ENCODE measurements at regions not wholly inside any gene's neighbourhood (a gene's known extent, or its start where the extent isn't known, plus 50 kb on each side); places are given as distances from the start of the nearest gene placed in this dataset.

GRCh38 chr9:115286411-115286810 lies 168.5 kb upstream of the TNC start:
- ATAC-seq (no peak), DNase-seq (no peak)
- no peak overlapping the region for H3K27ac Mint-ChIP-seq
- Histone ChIP-seq H3K27me3 (ENCODE audit: control insufficient read depth, insufficient read depth, low read length) (no peaks in the 10 kb centered on the region), H3K9me3 (ENCODE audit: control insufficient read depth, insufficient read depth, low read length) (no peaks in the 10 kb centered on the region), H3K36me3 (ENCODE audit: control insufficient read depth, insufficient read depth, low read length) (no peaks in the 10 kb centered on the region), H3K27ac (ENCODE audit: low read length) (no peak overlapping the region), H3K4me1 (ENCODE audit: control insufficient read depth, insufficient read depth, low read length) (no peaks in the 10 kb centered on the region), H3K4me3 (ENCODE audit: low read length) (no peak overlapping the region)
- intact Hi-C loops (cut with micrococcal nuclease), result no loop called here
- H3K4me1 Mint-ChIP-seq, result no peaks in the 10 kb centered on the region
- no peak overlapping the region for H3K4me3 Mint-ChIP-seq
- H3K9me3 Mint-ChIP-seq, result peaks cover 0 to 4% of the 10 kb centered on the region in 2 donors
- TF ChIP-seq CTCF (IDR thresholded peaks at IDR 0.05), result no peak
- H3K36me3 Mint-ChIP-seq, result no peaks in the 10 kb centered on the region
- no peaks in the 10 kb centered on the region for H3K27me3 Mint-ChIP-seq (ENCODE audit: low read depth in 2 of 2)
- 82% methylated on average over 1 of the region's 1 CpG for WGBS (ENCODE audit: insufficient coverage)

- H3K4me1 Mint-ChIP-seq, result no peaks in the 10 kb centered on the region
Measured at GRCh38 chr9:115289757-115290208, 171.8 kb upstream of the TNC start.

GRCh38 chr9:115291841-115292240 lies 173.9 kb upstream of the TNC start:
- WGBS (ENCODE audit: insufficient coverage), result 100% methylated on average over 1 of the region's 3 CpGs
- ATAC-seq (no peak), DNase-seq (no peak)
- Histone ChIP-seq H3K27me3 (ENCODE audit: control insufficient read depth, insufficient read depth, low read length) (no peaks in the 10 kb centered on the region), H3K27ac (ENCODE audit: low read length) (no peak overlapping the region), H3K36me3 (ENCODE audit: control insufficient read depth, insufficient read depth, low read length) (no peaks in the 10 kb centered on the region), H3K4me3 (ENCODE audit: low read length) (no peak overlapping the region), H3K4me1 (ENCODE audit: control insufficient read depth, insufficient read depth, low read length) (no peaks in the 10 kb centered on the region), H3K9me3 (ENCODE audit: control insufficient read depth, insufficient read depth, low read length) (no peaks in the 10 kb centered on the region)
- TF ChIP-seq CTCF (IDR thresholded peaks at IDR 0.05), result no peak
- intact Hi-C loops (cut with micrococcal nuclease), result no loop called here
- no peaks in the 10 kb centered on the region for H3K36me3 Mint-ChIP-seq
- no peak overlapping the region for H3K27ac Mint-ChIP-seq
- no peak overlapping the region for H3K4me3 Mint-ChIP-seq
- H3K27me3 Mint-ChIP-seq (ENCODE audit: low read depth in 2 of 2), result no peaks in the 10 kb centered on the region
- H3K4me1 Mint-ChIP-seq, result no peaks in the 10 kb centered on the region
- H3K9me3 Mint-ChIP-seq, result peaks cover 0 to 4% of the 10 kb centered on the region in 2 donors

More at GRCh38 chr9:115289757-115290208, 171.8 kb upstream of the TNC start:
- Histone ChIP-seq H3K27ac (ENCODE audit: low read length) (no peak overlapping the region), H3K36me3 (ENCODE audit: control insufficient read depth, insufficient read depth, low read length) (no peaks in the 10 kb centered on the region), H3K9me3 (ENCODE audit: control insufficient read depth, insufficient read depth, low read length) (no peaks in the 10 kb centered on the region), H3K4me1 (ENCODE audit: control insufficient read depth, insufficient read depth, low read length) (no peaks in the 10 kb centered on the region), H3K27me3 (ENCODE audit: control insufficient read depth, insufficient read depth, low read length) (no peaks in the 10 kb centered on the region), H3K4me3 (ENCODE audit: low read length) (no peak overlapping the region)
- no peak for DNase-seq
- 100% methylated on average over 1 of the region's 1 CpG for WGBS (ENCODE audit: insufficient coverage)
- intact Hi-C loops (cut with micrococcal nuclease), result no loop called here
- no peak for TF ChIP-seq CTCF (IDR thresholded peaks at IDR 0.05)
- no peak for ATAC-seq
- peaks cover 0 to 4% of the 10 kb centered on the region in 2 donors for H3K9me3 Mint-ChIP-seq
- H3K27ac Mint-ChIP-seq, result no peak overlapping the region
- H3K36me3 Mint-ChIP-seq, result no peaks in the 10 kb centered on the region
- no peaks in the 10 kb centered on the region for H3K27me3 Mint-ChIP-seq (ENCODE audit: low read depth in 2 of 2)
- H3K4me3 Mint-ChIP-seq, result no peak overlapping the region

GRCh38 chr9:115292584-115293279 lies 174.8 kb upstream of the TNC start:
- WGBS (ENCODE audit: insufficient coverage), result 89% methylated on average over 1 of the region's 4 CpGs
- no peak for TF ChIP-seq CTCF (IDR thresholded peaks at IDR 0.05)

More at GRCh38 chr9:115292584-115293279, 174.8 kb upstream of the TNC start:
- Mint-ChIP-seq H3K4me1 (no peaks in the 10 kb centered on the region), H3K9me3 (peaks cover 0 to 4% of the 10 kb centered on the region in 2 donors), H3K4me3 (no peak overlapping the region), H3K36me3 (no peaks in the 10 kb centered on the region), H3K27ac (no peak overlapping the region), H3K27me3 (ENCODE audit: low read depth in 2 of 2) (no peaks in the 10 kb centered on the region)
- no peak for DNase-seq
- no peak overlapping the region for H3K27ac ChIP-seq (ENCODE audit: low read length)
- ATAC-seq, result no peak
- H3K4me3 ChIP-seq (ENCODE audit: low read length), result no peak overlapping the region
- intact Hi-C loops (cut with micrococcal nuclease), result no loop called here
- no peaks in the 10 kb centered on the region for H3K36me3 ChIP-seq (ENCODE audit: control insufficient read depth, insufficient read depth, low read length)
- H3K4me1 ChIP-seq (ENCODE audit: control insufficient read depth, insufficient read depth, low read length), result no peaks in the 10 kb centered on the region
- H3K9me3 ChIP-seq (ENCODE audit: control insufficient read depth, insufficient read depth, low read length), result no peaks in the 10 kb centered on the region
- no peaks in the 10 kb centered on the region for H3K27me3 ChIP-seq (ENCODE audit: control insufficient read depth, insufficient read depth, low read length)

Data from natural killer cell (primary cell).